ENCODE measurements at regions not wholly inside any gene's neighbourhood (a gene's known extent, or its start where the extent isn't known, plus 50 kb on each side); places are given as distances from the start of the nearest gene placed in this dataset.

DNA sequence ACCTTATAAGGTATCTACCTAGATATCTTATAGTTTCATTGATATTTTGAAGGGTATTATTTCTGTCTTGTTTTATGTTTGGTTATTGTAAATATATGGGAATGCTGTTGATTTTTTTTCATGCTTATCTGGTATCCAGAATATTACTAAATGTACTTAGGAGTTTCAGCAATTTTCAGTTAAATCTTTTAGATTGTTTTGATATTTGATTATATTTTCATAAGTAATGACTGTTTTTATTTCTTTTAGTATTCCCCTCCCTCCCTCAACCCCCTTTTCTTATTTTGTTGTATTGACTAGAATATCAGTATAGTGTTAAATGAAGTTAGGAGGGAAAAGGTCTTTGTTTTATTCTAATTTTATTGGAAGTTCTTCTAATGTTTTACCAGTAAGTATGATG, 344.4 kb upstream of the PROX1 start:
- no peak for DNase-seq (ENCODE audit: low spot score)

DNA sequence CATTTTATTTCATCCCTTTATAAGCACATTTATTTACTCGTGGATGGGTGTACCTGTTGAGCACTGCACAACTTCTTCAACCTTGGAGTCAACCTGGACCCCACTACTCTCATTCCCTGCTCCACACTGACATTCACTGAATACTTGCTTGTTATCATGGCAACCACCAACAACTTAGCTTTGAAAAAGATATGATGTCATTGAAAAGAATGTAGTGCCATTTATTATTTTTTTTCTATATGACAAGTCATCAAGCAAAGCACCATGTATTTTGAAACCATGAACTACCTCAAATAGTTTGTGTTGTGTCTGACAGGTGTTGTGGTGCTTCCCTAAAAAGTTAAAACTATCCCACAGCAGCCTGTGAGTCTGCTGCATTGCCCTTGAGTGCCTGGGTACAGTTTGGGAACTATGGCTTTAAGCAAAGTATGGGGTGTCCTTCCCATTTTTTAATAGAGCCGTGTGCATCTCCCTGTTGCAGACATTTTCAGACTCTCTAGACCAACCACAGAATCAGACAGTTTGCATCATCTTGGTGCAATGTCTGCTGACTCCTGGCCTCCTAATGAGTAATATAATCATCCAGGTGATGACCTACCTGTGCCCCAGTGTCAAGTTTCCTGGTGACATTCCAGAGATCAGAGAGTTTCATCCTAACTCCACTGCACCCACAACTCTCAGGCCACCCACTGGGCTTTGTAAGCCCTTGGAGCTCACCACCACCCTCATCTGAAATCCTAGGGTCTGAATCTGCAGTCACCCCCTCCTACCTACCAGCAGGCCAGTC, 339.7 kb upstream of the PROX1 start:
- no peak for DNase-seq (ENCODE audit: low spot score)

GRCh38 chr1:213649373-213649772, 338.4 kb upstream of the PROX1 start:
- DNase-seq (ENCODE audit: low spot score) = no peak

- DNase-seq (ENCODE audit: low spot score) = no peak
Observed at GRCh38 chr1:213650603-213651002, 337.2 kb upstream of the PROX1 start.

DNA sequence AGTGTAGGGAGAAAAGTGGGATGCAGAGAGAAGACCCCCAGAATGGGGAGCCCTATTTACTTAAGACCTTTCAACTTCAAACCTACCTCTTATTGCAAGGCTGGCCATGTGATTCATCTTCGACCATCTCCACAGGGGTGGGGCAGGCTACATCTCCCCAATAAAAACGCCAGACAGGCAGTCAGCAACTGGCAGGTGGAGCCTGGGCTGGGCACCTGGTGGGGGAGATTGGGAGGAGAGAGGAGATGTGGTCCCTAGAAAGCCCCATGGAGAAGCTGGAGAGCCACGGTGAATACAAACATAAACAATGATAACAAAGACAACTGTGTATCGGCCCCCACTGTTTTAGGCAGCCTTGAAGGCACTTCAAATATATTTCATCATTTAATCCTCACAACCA, 336.7 kb upstream of the PROX1 start:
- DNase-seq (ENCODE audit: low spot score) = no peak

DNA sequence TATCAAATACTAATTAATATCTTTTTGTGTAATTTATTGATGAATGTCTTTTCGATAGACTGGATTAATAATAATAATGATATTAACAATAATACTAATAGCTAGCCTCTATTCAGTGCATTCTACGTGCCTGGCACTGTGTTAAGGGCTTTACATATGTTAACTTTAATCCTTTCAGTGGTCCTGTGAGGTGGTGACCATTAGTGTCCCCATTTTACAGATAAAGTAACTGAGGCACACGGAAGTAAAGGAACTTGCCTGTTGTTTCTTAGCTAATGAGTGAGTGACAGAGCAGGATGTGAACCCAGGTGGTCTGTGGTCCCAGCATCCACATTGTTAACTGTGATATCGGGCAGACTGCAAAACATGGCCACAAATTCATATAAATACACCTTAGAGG, 335.7 kb upstream of the PROX1 start:
- DNase-seq (ENCODE audit: low spot score) = no peak

DNA sequence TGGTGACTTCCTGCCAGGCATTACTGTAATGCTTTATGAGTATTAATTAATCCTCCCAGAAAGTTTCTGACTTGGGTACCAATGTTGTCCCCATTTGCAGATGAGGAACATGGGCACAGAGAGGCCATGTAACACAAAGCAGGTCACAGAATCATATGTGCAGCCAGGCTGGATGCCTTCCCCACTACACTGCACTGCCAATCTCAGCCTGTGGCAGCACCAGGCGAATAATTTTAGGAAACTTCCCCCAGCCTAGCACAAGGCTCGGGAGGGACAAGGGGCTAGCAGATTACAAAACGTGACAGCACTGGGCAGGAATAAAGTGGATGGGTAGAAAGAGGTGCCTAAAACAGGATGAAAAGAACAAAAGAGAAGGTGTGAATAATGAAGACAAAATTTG, 331.7 kb upstream of the PROX1 start:
- DNase-seq (ENCODE audit: low spot score) = no peak

- DNase-seq (ENCODE audit: low spot score) = no peak
Observed at GRCh38 chr1:213656503-213656902, 331.3 kb upstream of the PROX1 start.

- no peak for DNase-seq (ENCODE audit: low spot score)
Observed at GRCh38 chr1:213657013-213657412, 330.8 kb upstream of the PROX1 start.

DNA sequence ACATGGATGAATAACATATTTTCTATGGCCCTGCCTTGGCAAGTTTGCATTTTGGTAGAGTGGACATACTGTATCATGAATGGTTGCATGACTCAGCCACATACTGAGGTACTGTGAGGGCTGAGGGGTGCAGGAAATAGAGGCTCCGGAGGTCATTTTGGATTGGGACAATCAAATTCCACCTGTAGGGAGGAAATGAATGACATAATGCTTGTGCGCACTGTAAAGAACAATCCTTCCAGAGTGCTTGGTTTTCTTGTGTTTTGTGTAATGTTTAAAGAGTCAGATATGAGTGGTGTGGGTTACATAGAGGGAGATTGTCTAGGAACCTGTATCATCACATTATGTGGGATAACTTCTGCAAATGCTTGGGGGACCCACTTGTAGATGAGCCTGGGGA, 329.9 kb upstream of the PROX1 start:
- no peak for DNase-seq (ENCODE audit: low spot score)

DNA sequence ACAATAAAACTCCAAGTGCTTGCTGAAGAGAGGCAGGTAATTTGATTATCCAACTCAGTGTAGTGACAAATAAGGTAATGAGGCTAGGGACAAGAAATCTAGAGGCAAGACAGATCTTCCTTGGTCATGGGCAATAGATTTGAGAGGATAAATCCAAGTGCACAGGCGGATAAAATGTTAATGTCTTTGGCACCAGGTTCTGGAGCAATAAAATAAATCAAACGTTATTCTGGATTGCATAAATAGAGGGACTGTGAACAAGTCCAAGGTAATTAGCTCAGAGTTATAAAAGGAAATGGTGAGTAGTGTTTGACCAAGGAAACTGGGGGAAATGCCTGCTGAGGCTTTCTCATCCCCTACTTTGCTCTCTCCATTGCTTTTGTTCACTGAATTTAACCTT, 329.3 kb upstream of the PROX1 start:
- no peak for DNase-seq (ENCODE audit: low spot score)

- no peak for DNase-seq (ENCODE audit: low spot score)
Observed at GRCh38 chr1:213659580-213660547, 327.9 kb upstream of the PROX1 start.

- no peak for DNase-seq (ENCODE audit: low spot score)
Observed at GRCh38 chr1:213661302-213661701, 326.5 kb upstream of the PROX1 start.

DNA sequence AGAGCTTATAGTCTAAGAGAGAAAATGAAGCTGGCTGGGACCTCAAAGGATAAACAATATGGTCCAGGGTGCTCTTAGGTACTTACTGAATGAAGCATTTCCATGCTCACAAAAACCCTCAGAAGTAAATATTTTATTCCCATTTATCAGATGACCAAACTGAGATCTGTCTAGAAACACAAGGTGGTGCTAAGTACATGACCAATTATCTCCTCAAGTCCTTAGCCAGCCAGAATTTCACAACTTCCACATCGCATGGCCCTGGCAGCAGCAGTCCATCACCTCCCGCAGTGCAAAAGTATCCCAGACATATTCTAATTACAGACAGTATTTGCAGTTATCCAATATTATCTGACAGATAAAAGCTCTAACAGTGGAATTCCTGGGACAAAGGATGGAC, 321.7 kb upstream of the PROX1 start:
- no peak for DNase-seq (ENCODE audit: low spot score)

- DNase-seq (ENCODE audit: low spot score) = no peak
Observed at GRCh38 chr1:213666922-213667321, 320.9 kb upstream of the PROX1 start.

GRCh38 chr1:213669512-213669911, 318.3 kb upstream of the PROX1 start:
- no peak for DNase-seq (ENCODE audit: low spot score)

DNA sequence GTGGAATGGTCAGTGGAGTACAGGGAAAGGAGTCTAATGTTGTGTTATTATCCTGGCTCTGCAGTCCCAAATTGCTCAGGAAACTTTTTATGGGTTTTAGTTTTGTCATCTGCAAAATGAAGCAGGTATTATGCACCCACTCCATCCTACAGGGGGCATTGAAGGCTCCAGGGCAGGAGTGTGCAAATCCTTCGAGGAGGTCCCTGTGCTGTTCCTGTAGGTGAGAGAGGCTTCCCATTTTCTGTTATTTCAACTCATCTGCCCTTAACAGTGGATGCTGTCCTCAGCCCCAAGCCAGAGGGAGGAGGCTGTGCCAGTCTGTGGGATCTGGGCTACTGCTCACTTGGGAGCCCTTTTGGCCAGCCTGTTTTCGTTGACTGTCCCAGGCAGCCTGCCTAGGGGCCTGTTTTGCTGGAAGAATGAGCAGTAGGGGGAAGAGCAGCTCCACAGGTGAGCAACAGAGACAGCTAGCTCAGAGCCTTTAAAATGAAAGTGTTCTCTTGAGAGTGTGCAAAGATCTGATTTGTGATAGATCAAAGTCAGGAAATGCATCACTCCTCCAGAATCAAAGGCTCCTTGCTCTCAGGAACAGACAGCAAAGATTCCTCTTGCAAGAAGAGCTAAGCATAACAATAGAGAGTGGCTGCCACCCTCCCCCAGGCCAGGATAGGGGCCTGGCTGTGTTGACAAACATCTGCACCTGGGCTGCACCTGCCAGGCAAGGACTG, 317.6 kb upstream of the PROX1 start:
- no peak for DNase-seq (ENCODE audit: low spot score)

- DNase-seq (ENCODE audit: low spot score) = no peak
Observed at GRCh38 chr1:213670692-213671023, 317.1 kb upstream of the PROX1 start.

DNA sequence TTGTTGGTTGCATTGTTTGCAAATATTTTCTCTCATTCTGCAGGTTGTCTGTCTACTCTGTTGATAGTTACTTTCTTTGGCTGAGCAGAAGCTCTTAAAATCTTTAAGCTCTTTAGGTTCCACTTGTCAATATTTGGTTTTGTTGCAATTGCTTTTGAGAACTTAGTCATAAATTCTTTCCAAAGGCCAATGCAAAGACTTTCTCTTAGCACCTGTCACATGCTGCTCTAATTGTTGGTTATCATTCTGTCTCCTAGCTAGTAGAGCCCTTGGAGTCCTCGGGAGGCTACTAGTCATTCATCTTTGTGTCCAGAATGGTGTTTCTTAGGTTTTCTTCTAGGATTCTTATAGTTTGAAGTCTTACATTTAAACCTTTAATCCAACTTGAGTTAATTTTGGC, 312.7 kb upstream of the PROX1 start:
- DNase-seq (ENCODE audit: low spot score) = no peak

- DNase-seq (ENCODE audit: low spot score) = no peak
Observed at GRCh38 chr1:213676736-213677135, 311.0 kb upstream of the PROX1 start.

GRCh38 chr1:213678348-213678747, 309.4 kb upstream of the PROX1 start:
- DNase-seq (ENCODE audit: low spot score) = no peak

- no peak for DNase-seq (ENCODE audit: low spot score)
Observed at GRCh38 chr1:213678753-213679152, 309.0 kb upstream of the PROX1 start.

DNA sequence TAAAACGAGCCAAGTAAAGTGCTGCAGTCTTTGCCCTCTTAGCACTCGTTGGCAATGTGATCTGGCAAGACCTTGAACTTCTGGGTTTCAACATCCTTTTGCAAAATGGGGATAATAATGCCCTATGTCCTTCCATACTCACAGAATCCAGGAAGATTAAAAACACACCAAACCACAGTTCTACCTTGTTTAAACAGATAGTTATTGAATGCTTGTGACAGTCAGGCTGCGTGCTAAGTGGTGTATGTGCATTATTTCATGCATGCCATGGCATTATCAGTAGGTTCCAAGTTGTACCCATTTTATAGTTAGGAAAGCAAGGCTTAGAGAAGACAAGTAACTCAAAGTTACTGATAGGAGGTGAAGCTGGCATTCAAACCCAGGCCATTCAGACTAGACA, 308.6 kb upstream of the PROX1 start:
- DNase-seq (ENCODE audit: low spot score) = no peak

Measured in H4 (cell line).